K562 (cell line): ENCODE measurements at regions not wholly inside any gene's neighbourhood (a gene's known extent, or its start where the extent isn't known, plus 50 kb on each side); places are given as distances from the start of the nearest gene placed in this dataset.

ENCODE experiments used
- ATAC-seq: fragments of 200-7000 bp; cut with Tn5 transposase; 3 replicates; pipeline ENCODE4 v1.9.1; 2020; ENCODE audit warnings: moderate library complexity
- BruUV-seq: library from RNA; stranded (reverse); fragments of 400-500 nt; replicated peaks from 2 replicates; lab custom pipeline; 2021; lab: Mats Ljungman, UMichigan
- CTCF ChIA-PET: fragments of 300-600 bp; formaldehyde crosslinking; extraction: SDS; loops from one replicate; lab custom pipeline; 2021; ENCODE audit warnings: low intra/inter-chr PET ratio; lab: Yijun Ruan, JAX
- POLR2A ChIA-PET: fragments of 300-600, 350-650 bp; sonication (Branson Sonifier 250); formaldehyde crosslinking; extraction: SDS; loops from one replicate; lab custom pipeline; 2021; ENCODE audit warnings: antibody characterized with exemption, inconsistent platforms; lab: Yijun Ruan, JAX
- DNase-seq, 4 experiments: peaks; one replicate each; pipeline versions ENCODE4 v3.0.0 to v3.0.0-alpha.2; 2011 to 2018; ENCODE audit warnings: low spot score in 3 of 4, mixed read lengths in 3 of 4; ENCODE audit errors: extremely low read depth in 1 of 4
- FAIRE-seq: peaks from 2 replicates; lab custom pipeline; 2011; peaks lifted over from hg19 to GRCh38; lab: Jason Lieb, UNC
- H2AFZ ChIP-seq: 2 replicates; pipeline ENCODE4 v1.6.0; 2011; ENCODE audit warnings: low read depth, low read length, control low read depth, inconsistent platforms
- H3K27ac ChIP-seq: fragments of 200-600 bp; 3 replicates; pipeline ENCODE4 v1.8.0; 2011; ENCODE audit warnings: low read depth, mild to moderate bottlenecking, control low read depth, inconsistent platforms, low read length, moderate library complexity, mixed read lengths; ENCODE audit errors: extremely low read depth
- H3K27me3 ChIP-seq, 2 experiments: fragments of 300-600 bp in 1 of 2; 2 replicates in 1 of 2; 3 replicates in 1 of 2; pipeline versions ENCODE4 v1.6.0 to v1.8.0; 2011; ENCODE audit warnings: inconsistent platforms in 2 of 2, low read length in 2 of 2, mild to moderate bottlenecking in 1 of 2, mixed read lengths in 1 of 2, moderate library complexity in 1 of 2; ENCODE audit not compliant: control insufficient read depth in 2 of 2, insufficient read depth in 2 of 2
- H3K36me3 ChIP-seq: fragments of 300-600 bp; 3 replicates; pipeline ENCODE4 v1.8.0; 2011; ENCODE audit warnings: mild to moderate bottlenecking, low read length, inconsistent platforms; ENCODE audit not compliant: control insufficient read depth, insufficient read depth
- H3K4me1 ChIP-seq, 2 experiments: fragments of 200-600 bp in 1 of 2; replicated peaks in 1 of 2; 2 replicates in 1 of 2; 3 replicates in 1 of 2; pipeline versions ENCODE4 v1.5.1 to v1.8.0; 2011; ENCODE audit warnings: inconsistent platforms in 2 of 2, low read length in 2 of 2, mild to moderate bottlenecking in 1 of 2, mixed read lengths in 1 of 2, moderate library complexity in 1 of 2; ENCODE audit not compliant: control insufficient read depth in 2 of 2, insufficient read depth in 2 of 2
- H3K4me2 ChIP-seq: 2 replicates; pipeline ENCODE4 v1.6.1; 2011; ENCODE audit warnings: low read length, control low read depth, inconsistent platforms, mixed read lengths; ENCODE audit not compliant: insufficient read depth
- H3K4me3 ChIP-seq: fragments of 200-600 bp; sonication (generic), shearing (Covaris generic); 2 replicates; pipeline ENCODE4 v1.5.1; 2016; ENCODE audit warnings: control low read depth, inconsistent platforms
- H3K79me2 ChIP-seq: fragments of 200-600 bp; 3 replicates; pipeline ENCODE4 v1.8.0; 2011; ENCODE audit warnings: low read length, inconsistent platforms; ENCODE audit not compliant: control insufficient read depth, insufficient read depth
- H3K9ac ChIP-seq, 2 experiments: 2 replicates each; pipeline versions ENCODE4 v1.6.0 to v1.6.1; 2011; ENCODE audit warnings: low read depth in 2 of 2, low read length in 2 of 2, control low read depth in 1 of 2, inconsistent platforms in 1 of 2, mild to moderate bottlenecking in 1 of 2, mixed read lengths in 1 of 2; ENCODE audit not compliant: insufficient read depth in 1 of 2
- H3K9me1 ChIP-seq: one replicate; pipeline ENCODE4 v1.6.0; 2011; ENCODE audit warnings: inconsistent platforms, mild to moderate bottlenecking, low read length, moderate library complexity; ENCODE audit not compliant: control insufficient read depth, insufficient read depth
- H3K9me3 ChIP-seq: replicated peaks from 2 replicates; pipeline ENCODE4 v1.5.1; 2011; ENCODE audit warnings: low read depth, low read length, inconsistent platforms; ENCODE audit not compliant: control insufficient read depth, insufficient read depth
- H4K20me1 ChIP-seq: replicated peaks from 2 replicates; pipeline ENCODE4 v1.6.1; 2011; ENCODE audit warnings: low read length, inconsistent platforms, mixed read lengths; ENCODE audit not compliant: control insufficient read depth, insufficient read depth
- MEF2D ChIP-seq: conservative IDR thresholded peaks from 2 replicates; pipeline ENCODE4 v1.6.1; 2016; ENCODE audit warnings: low read depth, missing genetic modification characterization, missing compliant biosample characterization
- PRPF4 ChIP-seq: fragments of 200-400 bp; formaldehyde crosslinking; IDR thresholded peaks from one replicate; pipeline ENCODE4 v1.6.1; 2017; ENCODE audit warnings: low read length, low read depth, mild to moderate bottlenecking; ENCODE audit not compliant: insufficient read depth, poor library complexity, severe bottlenecking
- SOX6 ChIP-seq: fragments of 450-650 bp; IDR thresholded peaks from 2 replicates; pipeline ENCODE4 v1.6.1; 2014; ENCODE audit warnings: mild to moderate bottlenecking
- SRSF3 ChIP-seq: fragments of 200-400 bp; formaldehyde crosslinking; IDR thresholded peaks from 2 replicates; pipeline ENCODE4 v1.6.1; 2016; ENCODE audit warnings: mild to moderate bottlenecking, low read length, moderate library complexity; ENCODE audit not compliant: insufficient read depth
- ZNF347 ChIP-seq: fragments of 450-650 bp; formaldehyde crosslinking; IDR thresholded peaks from 2 replicates; pipeline ENCODE4 v1.4.0; 2020; ENCODE audit warnings: low read depth, mild to moderate bottlenecking, moderate library complexity
- in situ Hi-C: fragments of 300-500 bp; cut with MboI; formaldehyde crosslinking; loops from 4 replicates; pipeline ENCODE4 v1.15.0; 2018; ENCODE audit warnings: inconsistent platforms, mixed read lengths
- intact Hi-C: fragments of 100-400 bp; cut with micrococcal nuclease; formaldehyde crosslinking; loops from 2 replicates; pipeline ENCODE4 v1.14.2; 2022

DNA sequence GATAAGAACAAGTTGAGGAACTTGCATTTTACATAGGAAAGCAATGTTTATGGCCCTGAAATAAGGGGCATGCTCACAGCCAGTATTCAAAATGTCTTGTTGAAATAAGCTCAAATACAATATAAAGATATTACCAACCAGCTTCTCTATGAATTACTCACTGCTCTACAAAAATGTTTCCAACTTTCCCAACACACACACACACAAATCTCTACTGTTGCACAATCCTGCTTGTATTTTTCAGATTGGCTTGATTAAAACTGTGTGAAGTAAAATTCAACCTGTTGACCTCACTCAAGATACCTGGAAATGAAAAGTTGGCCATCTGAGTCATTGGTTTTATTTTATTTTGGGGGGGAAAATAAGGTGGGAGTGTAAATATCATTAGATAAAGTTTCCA lies 128.6 kb downstream of the CHIC2 start:
- DNase-seq (no peak), ATAC-seq (no peak), FAIRE-seq (no peak)
- ChIA-PET POLR2A (no interaction called here), CTCF (no interaction called here)
- no peaks in the 10 kb centered on the region; a peak in 1 of 5 replicates for H3K27me3 ChIP-seq
- H3K36me3 ChIP-seq: no peaks in the 10 kb centered on the region
- no peak overlapping the region for H3K9ac ChIP-seq
- no peaks in the 10 kb centered on the region for H4K20me1 ChIP-seq
- H3K4me1 ChIP-seq: no peaks in the 10 kb centered on the region; a peak in 1 of 5 replicates
- BruUV-seq: no TSS peak
- intact Hi-C loops: no loop called here
- no peak overlapping the region for H3K27ac ChIP-seq
- no peak overlapping the region for H2AFZ ChIP-seq
- no peaks in the 10 kb centered on the region for H3K9me3 ChIP-seq
- TF ChIP-seq SOX6: no peak
- no peak for TF ChIP-seq PRPF4
- no peak for TF ChIP-seq SRSF3
- no peak for TF ChIP-seq ZNF347 (CRISPR knock-in tag)
- TF ChIP-seq MEF2D (tag): no peak
- H3K79me2 ChIP-seq: no peaks in the 10 kb centered on the region
- no peaks in the 10 kb centered on the region for H3K9me1 ChIP-seq
- H3K4me3 ChIP-seq: no peak overlapping the region
- H3K4me2 ChIP-seq: no peak overlapping the region
- in situ Hi-C loops: no loop called here
